Karpas-422 (cell line): ENCODE measurements at regions not wholly inside any gene's neighbourhood (a gene's known extent, or its start where the extent isn't known, plus 50 kb on each side); places are given as distances from the start of the nearest gene placed in this dataset.
"Not testable (repeated sequence)": the region's sequence is repeated elsewhere in the genome, so short reads cannot be mapped to it uniquely, and the experiment has no call there.

Source experiments
- DNase-seq: peaks from one replicate; pipeline ENCODE4 v3.0.0-alpha.2; 2015
- H2AFZ ChIP-seq: fragments of 200-600 bp; sonication (generic); 2 replicates; pipeline ENCODE4 v1.6.1; 2014; ENCODE audit warnings: antibody characterized with exemption, low read length, mixed read lengths
- H3K27ac ChIP-seq: fragments of 200-600 bp; sonication (generic); 2 replicates; pipeline ENCODE4 v1.5.1; 2014; ENCODE audit warnings: mild to moderate bottlenecking, low read length, moderate library complexity
- H3K27me3 ChIP-seq: fragments of 200-600 bp; sonication (generic); 2 replicates; pipeline ENCODE4 v1.6.1; 2014; ENCODE audit warnings: low read length, mixed read lengths
- H3K36me3 ChIP-seq: fragments of 200-600 bp; sonication (generic); 2 replicates; pipeline ENCODE4 v1.6.1; 2014; ENCODE audit warnings: low read length, mixed read lengths; ENCODE audit not compliant: insufficient read depth
- H3K4me1 ChIP-seq: fragments of 200-600 bp; sonication (generic); 2 replicates; pipeline ENCODE4 v1.6.1; 2014; ENCODE audit warnings: mild to moderate bottlenecking, low read length, mixed read lengths
- H3K4me2 ChIP-seq: fragments of 200-600 bp; sonication (generic); 2 replicates; pipeline ENCODE4 v1.6.1; 2014; ENCODE audit warnings: low read length, low read depth, mild to moderate bottlenecking; ENCODE audit not compliant: poor library complexity, severe bottlenecking
- H3K4me3 ChIP-seq: fragments of 200-600 bp; sonication (generic); 2 replicates; pipeline ENCODE4 v1.5.1; 2014; ENCODE audit warnings: mild to moderate bottlenecking, antibody characterized with exemption, low read length, mixed read lengths
- H3K79me2 ChIP-seq: fragments of 200-600 bp; sonication (generic); 2 replicates; pipeline ENCODE4 v1.6.1; 2014; ENCODE audit warnings: mild to moderate bottlenecking, low read length, mixed read lengths
- H3K9ac ChIP-seq: fragments of 200-600 bp; sonication (generic); 2 replicates; pipeline ENCODE4 v1.6.0; 2014; ENCODE audit warnings: low read length
- H3K9me2 ChIP-seq: fragments of 200-600 bp; sonication (generic), shearing (Covaris generic); replicated peaks from 2 replicates; pipeline ENCODE4 v1.6.0; 2014; ENCODE audit warnings: mild to moderate bottlenecking, low read length, moderate library complexity; ENCODE audit not compliant: insufficient read depth
- H3K9me3 ChIP-seq: fragments of 300-700, 200-600 bp; sonication (generic); 2 replicates; pipeline ENCODE4 v1.6.1; 2014; ENCODE audit warnings: low read length, mixed read lengths
- H4K20me1 ChIP-seq: fragments of 200-600 bp; sonication (generic); 2 replicates; pipeline ENCODE4 v1.6.1; 2014; ENCODE audit warnings: mild to moderate bottlenecking, antibody characterized with exemption, low read length, low read depth; ENCODE audit not compliant: insufficient read depth

GRCh38 chr6:148645049-148645448 is 101.8 kb upstream of the UST start:
- DNase-seq, H3K4me1 ChIP-seq, H3K9me2 ChIP-seq, H4K20me1 ChIP-seq, H3K9me3 ChIP-seq, H3K4me2 ChIP-seq, H3K27ac ChIP-seq, H2AFZ ChIP-seq, H3K9ac ChIP-seq, H3K4me3 ChIP-seq, H3K36me3 ChIP-seq, H3K79me2 ChIP-seq, H3K27me3 ChIP-seq: not testable (repeated sequence)

GRCh38 chr6:148648754-148649453 is 97.9 kb upstream of the UST start:
- Histone ChIP-seq H3K36me3 (no peaks in the 10 kb centered on the region), H3K4me1 (no peaks in the 10 kb centered on the region), H4K20me1 (no peaks in the 10 kb centered on the region), H3K9ac (no peak overlapping the region), H2AFZ (no peak overlapping the region), H3K4me2 (no peak overlapping the region), H3K9me3 (peaks cover 11% of the 10 kb centered on the region; the same call in 1 of the 2 replicates), H3K27ac (no peak overlapping the region), H3K9me2 (no peaks in the 10 kb centered on the region), H3K79me2 (no peaks in the 10 kb centered on the region), H3K4me3 (no peak overlapping the region), H3K27me3 (no peaks in the 10 kb centered on the region; the same call in 1 of the 2 replicates)
- no peak for DNase-seq

GRCh38 chr6:148649454-148649963 is 97.3 kb upstream of the UST start:
- Histone ChIP-seq H3K27me3 (no peaks in the 10 kb centered on the region; the same call in 1 of the 2 replicates), H3K36me3 (no peaks in the 10 kb centered on the region), H3K9ac (no peak overlapping the region), H3K4me1 (no peaks in the 10 kb centered on the region), H4K20me1 (no peaks in the 10 kb centered on the region), H2AFZ (no peak overlapping the region), H3K4me3 (no peak overlapping the region), H3K4me2 (no peak overlapping the region), H3K79me2 (no peaks in the 10 kb centered on the region), H3K9me2 (no peaks in the 10 kb centered on the region), H3K27ac (no peak overlapping the region), H3K9me3 (peaks cover 12% of the 10 kb centered on the region; the same call in 1 of the 2 replicates)
- DNase-seq: no peak

GRCh38 chr6:148650941-148651505 is 95.8 kb upstream of the UST start:
- H4K20me1 ChIP-seq: no peaks in the 10 kb centered on the region
- peaks cover 12% of the 10 kb centered on the region; the same call in 1 of the 2 replicates for H3K9me3 ChIP-seq
- no peak overlapping the region for H2AFZ ChIP-seq
- no peaks in the 10 kb centered on the region for H3K9me2 ChIP-seq
- H3K9ac ChIP-seq: no peak overlapping the region
- DNase-seq: no peak
- H3K79me2 ChIP-seq: no peaks in the 10 kb centered on the region
- no peak overlapping the region for H3K27ac ChIP-seq
- H3K27me3 ChIP-seq: no peaks in the 10 kb centered on the region; the same call in 1 of the 2 replicates
- H3K4me1 ChIP-seq: no peaks in the 10 kb centered on the region
- H3K4me2 ChIP-seq: no peak overlapping the region
- H3K4me3 ChIP-seq: no peak overlapping the region
- H3K36me3 ChIP-seq: no peaks in the 10 kb centered on the region

GRCh38 chr6:148652205-148652604 is 94.6 kb upstream of the UST start:
- no peak overlapping the region for H3K4me3 ChIP-seq
- no peaks in the 10 kb centered on the region for H3K79me2 ChIP-seq
- no peaks in the 10 kb centered on the region for H4K20me1 ChIP-seq
- H3K9ac ChIP-seq: no peak overlapping the region
- H3K9me2 ChIP-seq: no peaks in the 10 kb centered on the region
- no peak overlapping the region for H3K27ac ChIP-seq
- H3K27me3 ChIP-seq: no peaks in the 10 kb centered on the region; the same call in 1 of the 2 replicates
- H3K4me2 ChIP-seq: no peak overlapping the region
- peaks cover 12% of the 10 kb centered on the region; the same call in 1 of the 2 replicates for H3K9me3 ChIP-seq
- no peak for DNase-seq
- peaks cover 4% of the 10 kb centered on the region; the same call in 1 of the 2 replicates for H3K4me1 ChIP-seq
- H3K36me3 ChIP-seq: no peaks in the 10 kb centered on the region
- no peak overlapping the region for H2AFZ ChIP-seq

GRCh38 chr6:148653138-148653776 is 93.6 kb upstream of the UST start:
- Histone ChIP-seq H2AFZ (no peak overlapping the region), H3K27me3 (no peaks in the 10 kb centered on the region; the same call in 1 of the 2 replicates), H3K9me3 (peaks cover 12% of the 10 kb centered on the region; the same call in 1 of the 2 replicates), H3K9me2 (peaks cover 7% of the 10 kb centered on the region; the same call in 1 of the 2 replicates), H3K36me3 (no peaks in the 10 kb centered on the region), H3K4me1 (peaks cover 5% of the 10 kb centered on the region; the same call in 1 of the 2 replicates), H4K20me1 (no peaks in the 10 kb centered on the region), H3K27ac (no peak overlapping the region), H3K9ac (no peak overlapping the region), H3K79me2 (no peaks in the 10 kb centered on the region), H3K4me3 (no peak overlapping the region), H3K4me2 (no peak overlapping the region)
- no peak for DNase-seq

GRCh38 chr6:148657048-148657447 is 89.8 kb upstream of the UST start:
- H3K4me1 ChIP-seq: peaks cover 5% of the 10 kb centered on the region; the same call in 1 of the 2 replicates
- no peaks in the 10 kb centered on the region for H3K27me3 ChIP-seq
- H3K4me2 ChIP-seq: no peak overlapping the region
- H3K9me3 ChIP-seq: peaks cover 12% of the 10 kb centered on the region; the same call in 1 of the 2 replicates
- no peaks in the 10 kb centered on the region for H3K79me2 ChIP-seq
- H3K9ac ChIP-seq: no peak overlapping the region
- H4K20me1 ChIP-seq: no peaks in the 10 kb centered on the region
- H3K27ac ChIP-seq: no peak overlapping the region
- no peaks in the 10 kb centered on the region for H3K36me3 ChIP-seq
- no peak for DNase-seq
- H3K4me3 ChIP-seq: no peak overlapping the region
- no peak overlapping the region for H2AFZ ChIP-seq
- peaks cover 7% of the 10 kb centered on the region; the same call in 1 of the 2 replicates for H3K9me2 ChIP-seq
